ENCODE measurements at regions not wholly inside any gene's neighbourhood (a gene's known extent, or its start where the extent isn't known, plus 50 kb on each side); places are given as distances from the start of the nearest gene placed in this dataset.

GRCh38 chr10:123471811-123472210 lies 194.3 kb upstream of the GPR26 start:
- Histone ChIP-seq H3K4me1 (ENCODE audit: control insufficient read depth, extremely low read depth, insufficient read depth, low read length) (no peaks in the 10 kb centered on the region), H3K9me1 (ENCODE audit: control insufficient read depth, extremely low read depth, insufficient read depth, low read length) (no peaks in the 10 kb centered on the region), H3K4me2 (ENCODE audit: control insufficient read depth, extremely low read depth, insufficient read depth, low read depth, low read length) (no peak overlapping the region), H3K9me3 (ENCODE audit: control insufficient read depth, low read depth, low read length) (no peaks in the 10 kb centered on the region), H3K79me2 (ENCODE audit: control insufficient read depth, insufficient read depth, low read length) (no peaks in the 10 kb centered on the region), H2AFZ (ENCODE audit: control insufficient read depth, low read length) (no peak overlapping the region), H3K9ac (ENCODE audit: control insufficient read depth, extremely low read depth, insufficient read depth, low read length) (no peak overlapping the region), H3K27ac (ENCODE audit: control insufficient read depth, insufficient read depth, low read length) (no peak overlapping the region), H4K20me1 (ENCODE audit: control insufficient read depth, extremely low read depth, insufficient read depth, low read length) (no peaks in the 10 kb centered on the region), H3K27me3 (ENCODE audit: control insufficient read depth, extremely low read depth, insufficient read depth, low read length) (no peaks in the 10 kb centered on the region), H3K4me3 (ENCODE audit: control insufficient read depth in 2 of 3, extremely low read depth in 1 of 3, insufficient read depth in 2 of 3, low read depth in 1 of 3, low read length in 3 of 3) (no peak overlapping the region), H3K36me3 (ENCODE audit: control insufficient read depth in 2 of 2, extremely low read depth in 1 of 2, insufficient read depth in 2 of 2, low read length in 2 of 2) (no peaks in the 10 kb centered on the region)
- FAIRE-seq: no peak
- dilution Hi-C loops (cut with MboI; ENCODE audit: extremely low pct_ligation_motif_present, low sequenced_read_pairs): no loop called here
- DNase-seq (ENCODE audit: low read depth, low spot score): no peak
- no peak for TF ChIP-seq EZH2 (IDR thresholded peaks at IDR 0.05; ENCODE audit: low read length)
- TF ChIP-seq, protein P1, sequence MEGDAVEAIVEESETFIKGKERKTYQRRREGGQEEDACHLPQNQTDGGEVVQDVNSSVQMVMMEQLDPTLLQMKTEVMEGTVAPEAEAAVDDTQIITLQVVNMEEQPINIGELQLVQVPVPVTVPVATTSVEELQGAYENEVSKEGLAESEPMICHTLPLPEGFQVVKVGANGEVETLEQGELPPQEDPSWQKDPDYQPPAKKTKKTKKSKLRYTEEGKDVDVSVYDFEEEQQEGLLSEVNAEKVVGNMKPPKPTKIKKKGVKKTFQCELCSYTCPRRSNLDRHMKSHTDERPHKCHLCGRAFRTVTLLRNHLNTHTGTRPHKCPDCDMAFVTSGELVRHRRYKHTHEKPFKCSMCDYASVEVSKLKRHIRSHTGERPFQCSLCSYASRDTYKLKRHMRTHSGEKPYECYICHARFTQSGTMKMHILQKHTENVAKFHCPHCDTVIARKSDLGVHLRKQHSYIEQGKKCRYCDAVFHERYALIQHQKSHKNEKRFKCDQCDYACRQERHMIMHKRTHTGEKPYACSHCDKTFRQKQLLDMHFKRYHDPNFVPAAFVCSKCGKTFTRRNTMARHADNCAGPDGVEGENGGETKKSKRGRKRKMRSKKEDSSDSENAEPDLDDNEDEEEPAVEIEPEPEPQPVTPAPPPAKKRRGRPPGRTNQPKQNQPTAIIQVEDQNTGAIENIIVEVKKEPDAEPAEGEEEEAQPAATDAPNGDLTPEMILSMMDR (optimal IDR thresholded peaks at IDR 0.05 in 1 of 3, IDR thresholded peaks at IDR 0.05 in 1 of 3, conservative IDR thresholded peaks at IDR 0.05 in 1 of 3; ENCODE audit: extremely low read depth in 1 of 3, insufficient read depth in 2 of 3, low read length in 3 of 3): no peak

GRCh38 chr10:123472606-123473005 lies 193.5 kb upstream of the GPR26 start:
- Histone ChIP-seq H4K20me1 (ENCODE audit: control insufficient read depth, extremely low read depth, insufficient read depth, low read length) (no peaks in the 10 kb centered on the region), H3K9ac (ENCODE audit: control insufficient read depth, extremely low read depth, insufficient read depth, low read length) (no peak overlapping the region)

More at GRCh38 chr10:123472606-123473005, 193.5 kb upstream of the GPR26 start:
- Histone ChIP-seq H3K79me2 (ENCODE audit: control insufficient read depth, insufficient read depth, low read length) (no peaks in the 10 kb centered on the region), H3K36me3 (ENCODE audit: control insufficient read depth in 2 of 2, extremely low read depth in 1 of 2, insufficient read depth in 2 of 2, low read length in 2 of 2) (no peaks in the 10 kb centered on the region), H3K27me3 (ENCODE audit: control insufficient read depth, extremely low read depth, insufficient read depth, low read length) (no peaks in the 10 kb centered on the region), H3K9me3 (ENCODE audit: control insufficient read depth, low read depth, low read length) (no peaks in the 10 kb centered on the region), H3K4me2 (ENCODE audit: control insufficient read depth, extremely low read depth, insufficient read depth, low read depth, low read length) (no peak overlapping the region), H3K27ac (ENCODE audit: control insufficient read depth, insufficient read depth, low read length) (no peak overlapping the region), H3K9me1 (ENCODE audit: control insufficient read depth, extremely low read depth, insufficient read depth, low read length) (no peaks in the 10 kb centered on the region), H3K4me1 (ENCODE audit: control insufficient read depth, extremely low read depth, insufficient read depth, low read length) (no peaks in the 10 kb centered on the region), H2AFZ (ENCODE audit: control insufficient read depth, low read length) (no peak overlapping the region), H3K4me3 (ENCODE audit: control insufficient read depth in 2 of 3, extremely low read depth in 1 of 3, insufficient read depth in 2 of 3, low read depth in 1 of 3, low read length in 3 of 3) (no peak overlapping the region)
- no peak for FAIRE-seq
- TF ChIP-seq EZH2 (IDR thresholded peaks at IDR 0.05; ENCODE audit: low read length): no peak
- TF ChIP-seq, protein P1 (optimal IDR thresholded peaks at IDR 0.05 in 1 of 3, IDR thresholded peaks at IDR 0.05 in 1 of 3, conservative IDR thresholded peaks at IDR 0.05 in 1 of 3; ENCODE audit: extremely low read depth in 1 of 3, insufficient read depth in 2 of 3, low read length in 3 of 3): no peak
- dilution Hi-C loops (cut with MboI; ENCODE audit: extremely low pct_ligation_motif_present, low sequenced_read_pairs): no loop called here
- no peak for DNase-seq (ENCODE audit: low read depth, low spot score)
